COLO829 (cell line): ENCODE measurements at regions not wholly inside any gene's neighbourhood (a gene's known extent, or its start where the extent isn't known, plus 50 kb on each side); places are given as distances from the start of the nearest gene placed in this dataset.

ENCODE experiments used
- DNase-seq: peaks from one replicate; pipeline ENCODE4 v3.0.0; 2012; ENCODE audit warnings: low spot score

GRCh38 chr1:219316066-219316465 lies 142.4 kb downstream of the LYPLAL1 start:
- no peak for DNase-seq

DNA sequence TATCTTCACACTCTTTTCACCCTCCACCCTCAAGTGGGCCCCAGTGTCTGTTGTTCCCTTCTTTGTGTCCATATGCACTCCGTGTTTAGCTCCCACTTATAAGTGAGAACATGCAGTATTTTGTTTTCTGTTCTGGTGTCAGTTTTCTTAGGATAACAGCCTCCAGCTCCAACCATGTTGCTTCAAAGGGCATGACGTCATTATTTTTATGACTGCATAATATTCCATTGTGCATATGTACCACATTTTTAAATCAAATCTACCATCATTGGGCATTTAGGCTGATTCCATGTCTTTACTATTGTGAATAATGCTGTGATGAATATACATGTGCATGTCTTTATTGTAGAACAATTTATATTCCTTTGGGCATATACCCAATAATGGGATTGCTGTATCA lies 140.3 kb downstream of the LYPLAL1 start:
- DNase-seq: no peak

- DNase-seq: peak; percentile 72
These were observed 139.3 kb downstream of the LYPLAL1 start for GRCh38 chr1:219312967-219313366.

DNA sequence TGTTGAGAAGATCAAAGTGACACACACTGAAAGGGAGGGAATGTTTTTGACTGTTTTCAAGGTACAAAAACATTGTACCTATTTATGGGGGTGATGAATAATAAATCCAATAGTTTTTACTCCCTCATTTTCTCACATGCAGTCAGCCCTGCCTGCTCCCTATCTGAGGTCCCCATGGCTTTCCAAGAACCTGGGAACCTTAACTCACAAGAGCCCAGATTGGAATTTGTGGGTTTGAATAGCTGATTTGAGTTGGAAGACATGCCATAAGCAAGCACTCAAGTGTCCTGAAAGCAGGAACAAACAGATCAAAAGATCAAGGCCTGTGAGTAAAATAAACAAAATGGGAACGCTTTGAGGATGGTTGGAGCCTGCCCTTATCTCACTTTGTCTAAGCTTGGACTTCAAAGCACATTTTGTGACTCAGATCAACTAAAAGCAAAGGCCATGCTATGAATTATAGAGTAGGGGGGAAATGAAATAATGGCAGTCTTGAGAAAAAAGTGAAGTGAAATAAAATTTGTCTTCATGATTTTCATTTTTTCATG lies 136.6 kb downstream of the LYPLAL1 start:
- DNase-seq: no peak

DNA sequence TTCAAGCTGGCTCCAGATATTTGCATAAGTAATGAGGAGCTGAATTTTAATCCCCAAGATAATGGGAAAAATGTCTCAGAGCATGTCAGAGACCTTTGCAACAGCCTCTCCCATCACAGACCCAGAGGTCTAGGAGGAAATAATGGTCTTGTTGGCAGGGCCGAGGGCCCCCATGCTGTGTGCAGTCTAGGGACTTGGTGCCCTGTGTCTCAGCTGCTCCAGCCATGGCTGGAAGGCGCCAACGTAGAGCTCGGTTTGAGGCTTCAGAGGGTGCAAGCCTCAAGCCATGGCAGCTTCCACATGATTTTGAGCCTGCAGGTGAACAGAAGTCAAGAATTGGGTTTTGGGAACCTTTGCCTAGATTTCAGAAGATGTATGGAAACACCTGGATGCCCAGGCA lies 134.7 kb downstream of the LYPLAL1 start:
- no peak for DNase-seq

DNA sequence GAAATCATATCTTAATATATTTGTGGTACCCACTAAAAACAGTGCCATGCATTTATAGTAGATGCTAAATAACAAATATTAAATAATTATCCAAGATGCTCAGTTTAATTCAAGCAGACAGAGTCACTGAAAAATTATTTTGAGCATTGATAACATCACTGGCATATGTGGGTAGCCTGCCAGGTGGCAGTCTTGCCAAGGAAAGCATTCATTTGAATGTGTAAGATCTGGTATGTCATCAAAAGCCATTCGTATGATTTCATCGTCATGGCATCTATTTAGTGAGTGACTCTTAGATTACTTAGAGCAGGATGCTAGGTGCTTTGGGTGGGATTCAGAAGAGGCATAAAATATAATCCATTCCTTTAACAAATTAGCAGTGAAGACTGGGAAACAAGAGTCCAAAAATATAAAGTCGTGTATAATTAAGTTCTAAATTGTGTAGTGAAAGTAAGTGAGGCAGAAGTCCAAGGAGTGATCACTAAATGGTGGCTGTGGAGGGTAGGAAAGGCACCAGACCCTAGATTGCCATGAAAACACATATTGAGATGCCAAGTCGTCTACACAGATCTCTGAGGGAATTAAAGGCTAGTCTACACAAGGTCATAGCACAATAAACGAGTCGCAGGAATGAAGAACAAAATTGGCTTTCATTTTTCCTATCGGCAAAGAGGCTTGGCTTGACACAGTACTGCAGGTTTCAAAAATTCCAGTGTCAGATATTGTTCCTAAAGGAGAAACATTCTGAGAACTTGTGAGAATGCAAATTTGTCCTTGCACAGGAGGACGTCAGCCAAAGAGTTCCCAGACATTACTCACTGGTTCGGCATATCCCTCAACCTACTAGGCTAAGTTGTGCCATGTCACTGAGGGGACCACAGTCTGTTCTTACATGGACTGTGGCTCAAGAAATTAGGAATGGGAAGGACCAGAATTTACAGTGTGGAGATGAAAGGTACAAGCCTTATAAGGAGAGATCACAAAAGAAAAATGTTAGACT lies 130.8 kb downstream of the LYPLAL1 start:
- no peak for DNase-seq

DNA sequence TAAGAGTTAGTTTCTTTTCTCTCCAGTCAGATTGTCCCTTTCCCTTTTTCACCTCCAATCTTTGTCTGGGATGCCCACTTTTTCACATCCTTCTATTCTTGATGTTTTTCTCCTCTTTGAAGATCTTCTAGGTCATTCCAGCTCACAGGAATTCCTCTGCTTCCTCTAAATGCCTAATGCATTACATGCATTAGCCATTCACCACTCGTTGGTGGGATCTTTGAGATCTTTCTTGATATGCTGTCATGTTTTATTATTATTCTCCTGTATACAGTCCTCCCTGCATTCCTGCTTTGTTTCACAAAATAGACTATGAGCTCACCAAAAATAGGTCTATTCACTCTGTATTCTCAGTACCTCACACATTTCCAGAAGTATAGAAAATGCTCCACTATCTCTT lies 129.0 kb downstream of the LYPLAL1 start:
- no peak for DNase-seq

- DNase-seq: no peak
These were observed 125.7 kb downstream of the LYPLAL1 start for GRCh38 chr1:219299420-219299819.

- no peak for DNase-seq
These were observed 125.0 kb downstream of the LYPLAL1 start for GRCh38 chr1:219298571-219299148.

DNA sequence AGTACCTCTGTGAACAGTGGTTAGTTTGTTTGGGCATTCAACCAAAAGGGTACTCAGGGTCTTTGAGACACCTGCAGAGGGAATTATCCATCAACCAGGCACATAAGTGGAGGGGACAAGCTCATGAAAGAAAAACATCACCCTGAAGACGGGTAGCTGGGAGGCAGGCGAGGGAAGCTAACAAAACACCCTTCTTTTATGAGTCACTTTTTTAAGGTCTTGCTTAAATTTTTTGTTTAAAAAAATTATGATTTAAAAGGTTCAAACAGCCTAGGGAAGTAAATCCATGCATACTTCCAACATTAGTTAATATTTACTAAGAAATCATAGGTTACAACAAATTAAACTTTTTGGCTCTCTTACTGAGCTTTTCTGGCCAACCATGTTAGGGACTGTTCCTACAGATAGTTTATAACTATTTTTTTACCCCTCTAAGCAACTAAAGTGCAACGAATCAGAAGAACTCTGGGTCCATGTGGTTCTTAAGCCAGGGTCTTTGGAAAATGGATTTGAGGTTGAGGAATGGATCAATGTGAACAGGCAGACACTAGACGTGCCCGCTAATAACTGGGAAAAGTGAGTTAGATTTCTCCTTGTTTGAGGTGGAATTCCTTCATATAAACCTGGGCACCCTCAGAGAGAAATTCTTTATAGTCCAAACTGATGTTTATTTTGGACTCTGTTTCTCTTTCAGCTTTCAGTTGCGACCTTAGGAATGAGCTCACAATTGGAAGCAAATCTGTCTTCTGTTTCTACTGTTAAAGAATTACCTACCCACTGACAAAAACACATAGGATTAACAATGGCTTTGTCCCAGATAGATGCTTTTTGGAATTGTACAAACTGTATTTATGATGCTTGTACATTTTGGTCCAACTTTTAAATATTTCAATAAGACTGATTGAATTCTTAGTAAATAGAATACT lies 123.0 kb downstream of the LYPLAL1 start:
- DNase-seq: no peak

GRCh38 chr1:219294251-219294650 lies 120.6 kb downstream of the LYPLAL1 start:
- DNase-seq: no peak

DNA sequence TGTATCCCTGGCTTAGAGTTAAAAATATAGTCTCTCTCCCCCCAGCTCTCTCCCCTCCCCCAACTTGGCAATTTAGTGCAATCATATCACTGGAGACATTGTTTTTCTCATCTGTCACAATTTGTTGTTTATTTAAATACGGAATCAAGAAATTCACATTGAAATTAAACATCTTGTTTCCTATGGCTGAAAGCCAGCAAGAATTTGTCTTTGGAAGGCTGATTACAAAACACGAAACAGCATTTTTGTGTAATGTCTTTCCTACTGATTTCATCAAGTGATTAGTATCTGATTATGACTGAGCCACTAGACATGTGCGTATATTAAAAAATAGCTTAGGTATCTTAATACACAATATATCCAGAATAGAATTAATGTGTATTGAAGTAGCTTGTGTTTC lies 119.7 kb downstream of the LYPLAL1 start:
- DNase-seq: no peak

GRCh38 chr1:219292999-219293398 lies 119.3 kb downstream of the LYPLAL1 start:
- no peak for DNase-seq

GRCh38 chr1:219292341-219292740 lies 118.7 kb downstream of the LYPLAL1 start:
- DNase-seq: no peak

GRCh38 chr1:219289171-219289570 lies 115.5 kb downstream of the LYPLAL1 start:
- no peak for DNase-seq

- no peak for DNase-seq
These were observed 109.9 kb downstream of the LYPLAL1 start for GRCh38 chr1:219283541-219283940.

DNA sequence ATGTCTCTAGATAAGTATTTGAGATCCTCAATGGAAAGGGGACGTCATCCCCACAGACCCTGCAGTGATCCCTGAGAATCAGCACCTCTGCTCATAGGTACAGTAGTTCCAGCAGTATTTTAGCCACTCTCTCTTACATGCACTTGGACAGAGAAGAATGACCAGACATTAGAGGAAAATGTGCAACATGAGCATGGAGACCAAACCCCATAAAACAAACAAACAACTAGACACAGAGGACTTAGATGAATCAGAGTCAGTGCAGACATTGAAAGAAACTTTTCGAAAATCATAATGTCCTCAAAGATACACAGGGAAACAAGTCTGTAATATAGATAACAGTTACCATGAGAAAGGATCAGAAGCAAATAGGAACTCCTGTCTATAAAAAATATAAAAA lies 108.2 kb downstream of the LYPLAL1 start:
- no peak for DNase-seq

- DNase-seq: peak; percentile 25
These were observed 105.5 kb downstream of the LYPLAL1 start for GRCh38 chr1:219279017-219279770.

GRCh38 chr1:219278288-219278687 lies 104.6 kb downstream of the LYPLAL1 start:
- DNase-seq: no peak

DNA sequence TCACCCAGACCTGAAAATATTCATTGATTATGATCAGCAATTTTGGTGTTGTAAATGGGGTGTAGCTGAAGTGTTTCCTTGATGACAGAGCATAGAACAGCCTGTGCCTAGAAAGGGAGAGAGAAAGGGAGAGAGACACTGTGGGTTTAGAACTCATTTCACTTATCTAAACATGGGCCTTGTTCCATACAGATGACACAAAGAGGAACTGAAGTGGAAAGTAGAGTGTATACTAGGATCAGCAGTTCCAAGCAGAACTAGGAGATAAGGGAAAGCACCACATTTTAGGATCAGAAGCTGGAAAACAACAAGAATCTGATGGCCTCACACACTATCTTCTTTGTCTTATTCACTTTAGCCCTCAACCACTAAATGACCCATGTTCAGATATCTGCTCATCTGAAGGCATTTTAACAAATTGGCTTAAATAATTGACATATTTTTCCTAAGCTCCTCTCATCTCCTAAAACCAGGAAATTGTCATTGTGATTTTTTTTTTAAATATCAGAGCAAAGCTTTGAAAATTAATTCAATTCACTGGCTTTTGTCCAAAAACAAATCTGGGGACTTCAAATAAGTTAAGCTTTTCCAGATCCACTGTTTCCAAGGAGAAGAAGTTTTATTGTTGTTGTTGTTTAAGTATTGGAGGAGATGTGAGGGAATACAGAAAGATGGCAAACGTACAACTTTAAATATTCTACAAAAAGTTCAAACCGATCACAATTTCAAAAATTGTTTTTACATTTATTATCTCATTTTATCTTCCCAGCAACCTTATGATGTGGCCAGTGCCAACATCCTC lies 103.8 kb downstream of the LYPLAL1 start:
- peak; percentile 62 for DNase-seq
